HepG2 (cell line): ENCODE measurements at regions not wholly inside any gene's neighbourhood (a gene's known extent, or its start where the extent isn't known, plus 50 kb on each side); places are given as distances from the start of the nearest gene placed in this dataset.
A peak's percentile ranks its signal among the peaks of the same experiment; 100 is the strongest.

ENCODE experiments used
- ATAC-seq: fragments of 200-7000 bp; cut with Tn5 transposase; 3 replicates; pipeline ENCODE4 v1.9.1; 2020; ENCODE audit warnings: mild to moderate bottlenecking, moderate library complexity
- BruUV-seq: library from RNA; stranded (reverse); fragments of 400-500 nt; replicated peaks from 2 replicates; lab custom pipeline; 2021; lab: Mats Ljungman, UMichigan
- CTCF ChIA-PET: fragments of 300-600 bp; formaldehyde crosslinking; extraction: SDS; loops from one replicate; lab custom pipeline; 2021; ENCODE audit warnings: low total read pairs, inconsistent platforms, low intra/inter-chr PET ratio; lab: Yijun Ruan, JAX
- POLR2A ChIA-PET: fragments of 350-600 bp; sonication (Branson Sonifier 250); formaldehyde crosslinking; loops from one replicate; lab custom pipeline; 2020; ENCODE audit warnings: antibody characterized with exemption, inconsistent platforms; lab: Yijun Ruan, JAX
- DNase-seq: peaks from one replicate; pipeline ENCODE4 v3.0.0-alpha.2; 2015; ENCODE audit warnings: low spot score
- FAIRE-seq: peaks from 3 replicates; lab custom pipeline; 2011; peaks lifted over from hg19 to GRCh38; lab: Jason Lieb, UNC
- H2AFZ ChIP-seq: one replicate; pipeline ENCODE4 v1.6.1; 2011; ENCODE audit warnings: low read length, inconsistent platforms
- H3K27ac ChIP-seq: fragments of 300-600 bp; 3 replicates; pipeline ENCODE4 v1.8.0; 2011; ENCODE audit warnings: mixed run types, mild to moderate bottlenecking, mixed read lengths, low read length, inconsistent platforms; ENCODE audit not compliant: insufficient read depth; ENCODE audit errors: extremely low read length
- H3K27me3 ChIP-seq, 2 experiments: fragments of 200-600 bp in 1 of 2; 2 replicates in 1 of 2; 3 replicates in 1 of 2; pipeline versions ENCODE4 v1.6.0 to v1.8.0; 2011; ENCODE audit warnings: low read length in 2 of 2, mild to moderate bottlenecking in 2 of 2, moderate library complexity in 2 of 2, inconsistent platforms in 1 of 2; ENCODE audit not compliant: insufficient read depth in 2 of 2, control insufficient read depth in 1 of 2
- H3K36me3 ChIP-seq, 2 experiments: fragments of 200-600 bp in 1 of 2; replicated peaks in 1 of 2; 2 replicates in 1 of 2; 3 replicates in 1 of 2; pipeline versions ENCODE4 v1.5.1 to v1.8.0; 2011; ENCODE audit warnings: low read length in 2 of 2, inconsistent platforms in 1 of 2; ENCODE audit not compliant: insufficient read depth in 2 of 2, control insufficient read depth in 1 of 2
- H3K4me1 ChIP-seq: 2 replicates; pipeline ENCODE4 v1.5.1; 2012; ENCODE audit warnings: low read length, inconsistent platforms; ENCODE audit not compliant: insufficient read depth
- H3K4me2 ChIP-seq: 2 replicates; pipeline ENCODE4 v1.6.0; 2011; ENCODE audit warnings: low read depth, low read length, inconsistent platforms
- H3K4me3 ChIP-seq, 3 experiments: fragments of 200-600 bp in 1 of 3; sonication (generic), shearing (Covaris generic) in 1 of 3; replicated peaks in 1 of 3; 2 replicates each; pipeline ENCODE4 v1.5.1; 2011 to 2016; ENCODE audit warnings: low read length in 3 of 3, inconsistent platforms in 2 of 3, low read depth in 2 of 3, mild to moderate bottlenecking in 2 of 3, control low read depth in 1 of 3, mixed read lengths in 1 of 3; ENCODE audit not compliant: insufficient read depth in 1 of 3
- H3K79me2 ChIP-seq: one replicate; pipeline ENCODE4 v1.6.1; 2011; ENCODE audit warnings: low read length, inconsistent platforms; ENCODE audit not compliant: insufficient read depth
- H3K9ac ChIP-seq: 2 replicates; pipeline ENCODE4 v1.6.0; 2011; ENCODE audit warnings: mild to moderate bottlenecking, low read depth, low read length, inconsistent platforms; ENCODE audit not compliant: insufficient read depth
- H3K9me3 ChIP-seq: 2 replicates; pipeline ENCODE4 v1.5.1; 2012; ENCODE audit warnings: mild to moderate bottlenecking, low read length
- H4K20me1 ChIP-seq: 2 replicates; pipeline ENCODE4 v1.6.0; 2011; ENCODE audit warnings: inconsistent platforms, mild to moderate bottlenecking, low read length, moderate library complexity; ENCODE audit not compliant: insufficient read depth
- MAFF ChIP-seq: IDR thresholded peaks from 2 replicates; pipeline ENCODE4 v1.6.1; 2011; ENCODE audit warnings: low read depth, low read length, improper control_type of control experiment
- MAFK ChIP-seq, 2 experiments: IDR thresholded peaks in 1 of 2; conservative IDR thresholded peaks in 1 of 2; 2 replicates each; pipeline ENCODE4 v1.6.1; 2011; ENCODE audit warnings: improper control_type of control experiment in 2 of 2, low read length in 2 of 2
- RFX3 ChIP-seq: IDR thresholded peaks from 2 replicates; pipeline ENCODE4 v1.6.1; 2016; ENCODE audit warnings: missing biosample characterization, missing genetic modification reagents
- ZNF788 ChIP-seq: sonication (generic); formaldehyde crosslinking; IDR thresholded peaks from 2 replicates; pipeline ENCODE4 v1.5.0; 2020; ENCODE audit warnings: mild to moderate bottlenecking, missing genetic modification reagents, borderline replicate concordance
- WGBS: methylation state at CpG from one replicate; pipeline ENCODE4 v1.1.6; 2017; ENCODE audit warnings: low lambda C conversion rate; 5-methylcytosine and 5-hydroxymethylcytosine counted together
- in situ Hi-C: cut with HindIII; loops from 2 replicates; pipeline ENCODE4 v1.10.0; 2017; ENCODE audit warnings: low pct_unique_long_range_greater_than_20kb; ENCODE audit not compliant: extremely low pct_ligation_motif_present
- intact Hi-C: fragments of 100-400 bp; cut with micrococcal nuclease; formaldehyde crosslinking; loops from one replicate; pipeline ENCODE4 v1.10.0; 2022; ENCODE audit not compliant: unreplicated experiment
- TF ChIP-seq, protein P1 (sequence below): sonication (generic); formaldehyde crosslinking; IDR thresholded peaks from 2 replicates; pipeline ENCODE4 v1.4.0; 2020; ENCODE audit warnings: missing genetic modification reagents
- TF ChIP-seq, protein P2 (sequence below): sonication (generic); formaldehyde crosslinking; IDR thresholded peaks from 2 replicates; pipeline ENCODE4 v1.9.0; 2022; ENCODE audit warnings: missing genetic modification reagents, mild to moderate bottlenecking, borderline replicate concordance
- TF ChIP-seq, protein P3 (sequence below): fragments of 450-650 bp; IDR thresholded peaks from 2 replicates; pipeline ENCODE4 v1.6.1; 2016

DNA sequence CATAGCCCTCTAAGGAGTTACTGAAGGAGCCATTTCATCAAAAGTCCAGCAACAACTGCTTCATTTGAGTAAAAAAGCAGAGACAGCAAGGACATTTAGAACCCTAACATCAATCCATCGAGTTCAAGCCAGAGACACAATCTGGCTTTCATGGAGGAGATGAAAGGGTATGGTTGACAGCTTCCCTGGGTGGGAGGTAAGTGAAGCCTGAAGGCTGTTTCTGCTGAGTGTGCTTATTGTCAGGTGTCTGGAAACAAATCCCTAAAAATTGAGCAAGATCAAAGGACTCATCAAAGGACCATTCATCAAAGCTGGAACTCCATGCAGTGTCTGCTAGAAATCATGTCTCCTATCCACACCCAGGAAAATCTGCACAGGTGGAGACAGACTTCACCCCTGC is 104.4 kb upstream of the CCDC196 start:
- ATAC-seq: no peak
- Histone ChIP-seq H3K79me2 (no peaks in the 10 kb centered on the region), H3K9ac (no peak overlapping the region), H2AFZ (no peak overlapping the region), H3K27ac (no peak overlapping the region), H3K9me3 (no peaks in the 10 kb centered on the region), H4K20me1 (no peaks in the 10 kb centered on the region), H3K4me1 (no peaks in the 10 kb centered on the region), H3K4me3 (no peak overlapping the region), H3K27me3 (no peaks in the 10 kb centered on the region), H3K36me3 (no peaks in the 10 kb centered on the region), H3K4me2 (no peak overlapping the region)
- in situ Hi-C loops (no loop called here), intact Hi-C loops (no loop called here)
- BruUV-seq: no TSS peak
- TF ChIP-seq MAFF (peak; percentile 80), MAFK (conservative IDR thresholded peaks at IDR 0.05 in 1 of 2, IDR thresholded peaks at IDR 0.05 in 1 of 2; ENCODE audit: low read length in 2 of 2) (peak; percentile 78 to 87), RFX3 (CRISPR knock-in tag) (no peak)
- TF ChIP-seq, protein P1, sequence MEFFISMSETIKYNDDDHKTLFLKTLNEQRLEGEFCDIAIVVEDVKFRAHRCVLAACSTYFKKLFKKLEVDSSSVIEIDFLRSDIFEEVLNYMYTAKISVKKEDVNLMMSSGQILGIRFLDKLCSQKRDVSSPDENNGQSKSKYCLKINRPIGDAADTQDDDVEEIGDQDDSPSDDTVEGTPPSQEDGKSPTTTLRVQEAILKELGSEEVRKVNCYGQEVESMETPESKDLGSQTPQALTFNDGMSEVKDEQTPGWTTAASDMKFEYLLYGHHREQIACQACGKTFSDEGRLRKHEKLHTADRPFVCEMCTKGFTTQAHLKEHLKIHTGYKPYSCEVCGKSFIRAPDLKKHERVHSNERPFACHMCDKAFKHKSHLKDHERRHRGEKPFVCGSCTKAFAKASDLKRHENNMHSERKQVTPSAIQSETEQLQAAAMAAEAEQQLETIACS: no peak
- ChIA-PET CTCF (no interaction called here), POLR2A (no interaction called here)
- no peak for FAIRE-seq
- 0% methylated on average over 1 of the region's 1 CpG for WGBS
- DNase-seq: no peak

DNA sequence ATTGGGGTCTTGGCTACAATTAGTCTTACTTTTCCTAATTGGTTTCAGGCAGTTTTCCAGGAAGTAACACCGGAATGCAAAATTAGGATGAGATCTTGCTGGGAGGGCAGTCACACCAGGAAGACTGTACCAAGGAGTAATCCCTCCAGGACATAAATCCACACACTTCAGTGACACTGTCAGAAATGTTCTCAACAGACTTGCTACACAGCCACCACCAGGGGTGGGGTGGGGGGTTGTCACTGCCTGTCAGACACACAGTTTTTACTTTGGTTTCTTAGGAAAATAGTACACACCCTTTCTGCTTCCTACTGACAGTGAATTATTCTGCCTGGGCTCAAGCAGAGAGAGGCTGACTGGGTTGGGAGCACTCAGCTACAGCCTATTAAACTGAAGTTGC is 102.9 kb upstream of the CCDC196 start:
- in situ Hi-C loops: no loop called here
- DNase-seq: no peak
- H3K36me3 ChIP-seq: no peaks in the 10 kb centered on the region
- BruUV-seq: no TSS peak
- no peaks in the 10 kb centered on the region; a peak in 1 of 5 replicates for H3K27me3 ChIP-seq
- no peaks in the 10 kb centered on the region for H4K20me1 ChIP-seq
- H3K9me3 ChIP-seq: no peaks in the 10 kb centered on the region
- intact Hi-C loops: no loop called here
- no peak for FAIRE-seq
- H3K9ac ChIP-seq: no peak overlapping the region
- H3K4me3 ChIP-seq: no peak overlapping the region
- H3K4me2 ChIP-seq: no peak overlapping the region
- no peaks in the 10 kb centered on the region for H3K79me2 ChIP-seq
- no peak overlapping the region for H2AFZ ChIP-seq
- TF ChIP-seq, protein P2, sequence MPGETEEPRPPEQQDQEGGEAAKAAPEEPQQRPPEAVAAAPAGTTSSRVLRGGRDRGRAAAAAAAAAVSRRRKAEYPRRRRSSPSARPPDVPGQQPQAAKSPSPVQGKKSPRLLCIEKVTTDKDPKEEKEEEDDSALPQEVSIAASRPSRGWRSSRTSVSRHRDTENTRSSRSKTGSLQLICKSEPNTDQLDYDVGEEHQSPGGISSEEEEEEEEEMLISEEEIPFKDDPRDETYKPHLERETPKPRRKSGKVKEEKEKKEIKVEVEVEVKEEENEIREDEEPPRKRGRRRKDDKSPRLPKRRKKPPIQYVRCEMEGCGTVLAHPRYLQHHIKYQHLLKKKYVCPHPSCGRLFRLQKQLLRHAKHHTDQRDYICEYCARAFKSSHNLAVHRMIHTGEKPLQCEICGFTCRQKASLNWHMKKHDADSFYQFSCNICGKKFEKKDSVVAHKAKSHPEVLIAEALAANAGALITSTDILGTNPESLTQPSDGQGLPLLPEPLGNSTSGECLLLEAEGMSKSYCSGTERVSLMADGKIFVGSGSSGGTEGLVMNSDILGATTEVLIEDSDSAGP: no peak
- no peak for TF ChIP-seq ZNF788
- TF ChIP-seq, protein P3, sequence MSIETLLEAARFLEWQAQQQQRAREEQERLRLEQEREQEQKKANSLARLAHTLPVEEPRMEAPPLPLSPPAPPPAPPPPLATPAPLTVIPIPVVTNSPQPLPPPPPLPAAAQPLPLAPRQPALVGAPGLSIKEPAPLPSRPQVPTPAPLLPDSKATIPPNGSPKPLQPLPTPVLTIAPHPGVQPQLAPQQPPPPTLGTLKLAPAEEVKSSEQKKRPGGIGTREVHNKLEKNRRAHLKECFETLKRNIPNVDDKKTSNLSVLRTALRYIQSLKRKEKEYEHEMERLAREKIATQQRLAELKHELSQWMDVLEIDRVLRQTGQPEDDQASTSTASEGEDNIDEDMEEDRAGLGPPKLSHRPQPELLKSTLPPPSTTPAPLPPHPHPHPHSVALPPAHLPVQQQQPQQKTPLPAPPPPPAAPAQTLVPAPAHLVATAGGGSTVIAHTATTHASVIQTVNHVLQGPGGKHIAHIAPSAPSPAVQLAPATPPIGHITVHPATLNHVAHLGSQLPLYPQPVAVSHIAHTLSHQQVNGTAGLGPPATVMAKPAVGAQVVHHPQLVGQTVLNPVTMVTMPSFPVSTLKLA: no peak
- no peak for ATAC-seq
- WGBS: 50% methylated on average over 1 of the region's 1 CpG
- CTCF ChIA-PET: no interaction called here
- POLR2A ChIA-PET: no interaction called here
- no peak overlapping the region for H3K27ac ChIP-seq
- no peaks in the 10 kb centered on the region for H3K4me1 ChIP-seq
